ENCODE measurements at regions not wholly inside any gene's neighbourhood (a gene's known extent, or its start where the extent isn't known, plus 50 kb on each side); places are given as distances from the start of the nearest gene placed in this dataset.

DNA sequence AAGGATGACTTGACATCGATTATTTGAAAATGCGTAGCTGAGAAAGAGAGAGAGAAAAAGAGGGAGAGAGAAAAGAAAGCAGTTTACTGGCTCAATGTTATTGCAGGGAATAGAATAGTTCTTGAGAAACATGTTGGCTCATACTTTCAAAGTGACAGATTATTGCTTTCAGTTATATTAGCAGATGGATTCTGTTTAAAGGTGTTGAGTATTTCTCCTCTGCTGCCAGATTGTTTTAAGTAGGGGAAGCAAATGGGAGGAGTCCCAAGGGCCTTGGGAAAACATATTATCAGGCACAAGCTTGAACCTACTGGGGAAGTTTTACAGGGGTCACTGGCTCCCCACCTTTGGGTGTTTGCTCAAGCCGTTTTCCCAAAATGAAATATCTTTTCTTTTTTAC, 203.8 kb upstream of the SRRM4 start:
- DNase-seq = no peak

DNA sequence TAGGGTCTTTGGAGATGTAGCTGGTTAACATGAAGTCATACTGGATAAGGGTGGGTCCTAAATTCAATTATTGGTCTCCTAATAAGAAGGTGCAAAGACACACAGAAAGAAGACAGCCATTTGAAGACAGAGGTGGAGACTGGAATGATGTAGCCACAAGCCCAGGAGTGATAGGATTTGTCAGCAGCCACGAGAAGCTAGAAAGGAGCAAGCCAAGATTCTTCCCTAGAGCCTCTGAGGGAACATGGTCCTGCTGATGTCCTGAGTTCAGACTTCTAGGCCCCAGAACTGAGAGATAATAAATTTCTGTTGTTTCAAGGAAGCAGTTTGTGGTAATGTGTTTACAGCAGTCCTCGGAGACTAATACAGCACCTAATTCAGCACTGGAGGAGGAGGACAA, 203.3 kb upstream of the SRRM4 start:
- DNase-seq = no peak

DNA sequence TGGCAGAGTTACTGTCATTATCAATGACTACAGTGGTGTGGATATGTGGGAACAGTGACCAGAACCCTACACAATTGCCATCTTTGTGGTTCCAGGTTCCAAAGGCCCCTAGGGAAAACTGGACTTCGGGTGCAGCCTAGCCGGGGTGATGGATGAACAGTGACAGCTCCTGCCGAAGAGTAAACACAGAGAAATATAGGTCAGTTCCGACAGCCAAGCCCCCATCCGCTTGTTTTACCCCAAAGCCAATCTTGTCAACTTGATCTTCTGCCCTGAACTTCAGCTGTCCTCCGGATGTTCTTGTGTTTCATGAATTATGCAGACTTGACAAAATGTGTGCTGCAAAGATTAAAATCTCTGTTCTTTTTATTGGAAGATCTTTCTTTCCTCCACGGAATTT, 200.4 kb upstream of the SRRM4 start:
- DNase-seq = no peak

DNA sequence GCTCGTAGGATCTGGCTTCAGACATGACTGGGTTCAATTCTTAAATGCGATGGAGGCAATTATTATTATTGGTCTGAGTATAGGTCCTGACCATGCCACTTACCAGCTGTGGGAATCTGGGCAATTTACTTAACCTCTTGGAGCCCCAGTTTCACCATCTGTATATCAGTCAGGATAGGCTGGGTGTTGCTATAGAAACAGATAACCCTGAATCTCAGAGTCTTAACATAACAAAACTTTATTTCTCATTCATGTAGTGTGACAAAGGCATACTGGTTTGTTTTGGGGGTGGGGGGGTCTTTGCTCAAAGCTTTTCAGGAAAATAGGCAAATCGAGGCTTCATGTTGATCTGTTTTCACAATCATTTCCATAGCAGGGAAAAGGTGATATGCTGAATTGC, 199.6 kb upstream of the SRRM4 start:
- no peak for DNase-seq

DNA sequence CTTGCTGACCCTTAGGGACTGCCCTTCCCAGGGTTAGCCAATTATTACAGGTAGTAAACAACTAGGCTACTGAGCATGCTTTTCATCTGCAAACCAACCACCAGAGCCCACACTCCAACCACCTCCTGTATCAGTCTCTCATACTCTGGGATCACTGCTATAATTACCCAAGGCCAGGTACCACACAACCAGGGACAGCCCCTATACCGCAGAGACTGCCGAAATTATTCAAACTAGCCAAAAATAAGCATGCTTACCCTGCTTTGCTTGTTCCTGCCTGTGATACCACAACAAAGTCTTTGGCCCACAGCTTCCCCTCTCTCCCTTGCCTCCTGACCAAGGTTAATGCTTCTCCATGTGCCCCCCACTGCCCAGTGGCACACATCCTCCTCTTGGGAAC, 197.6 kb upstream of the SRRM4 start:
- no peak for DNase-seq

DNA sequence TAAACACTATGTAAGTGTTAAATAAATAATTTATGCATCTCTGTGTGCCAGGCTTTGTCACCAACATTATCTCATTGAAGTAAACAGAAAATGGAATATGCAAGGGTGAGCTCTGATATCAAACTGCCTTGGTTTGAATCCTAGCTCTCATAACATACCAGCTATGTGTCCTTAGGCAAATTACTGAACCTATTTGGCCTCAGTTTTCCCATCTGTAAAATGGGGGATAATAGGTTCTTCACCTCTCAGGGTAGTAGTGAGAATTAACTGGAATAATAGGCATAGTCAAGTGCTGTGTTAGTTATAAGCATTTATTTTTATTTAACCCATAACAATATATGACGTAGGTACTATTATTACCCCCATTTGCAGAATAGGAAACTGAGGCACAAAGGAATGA, 190.8 kb upstream of the SRRM4 start:
- no peak for DNase-seq

DNA sequence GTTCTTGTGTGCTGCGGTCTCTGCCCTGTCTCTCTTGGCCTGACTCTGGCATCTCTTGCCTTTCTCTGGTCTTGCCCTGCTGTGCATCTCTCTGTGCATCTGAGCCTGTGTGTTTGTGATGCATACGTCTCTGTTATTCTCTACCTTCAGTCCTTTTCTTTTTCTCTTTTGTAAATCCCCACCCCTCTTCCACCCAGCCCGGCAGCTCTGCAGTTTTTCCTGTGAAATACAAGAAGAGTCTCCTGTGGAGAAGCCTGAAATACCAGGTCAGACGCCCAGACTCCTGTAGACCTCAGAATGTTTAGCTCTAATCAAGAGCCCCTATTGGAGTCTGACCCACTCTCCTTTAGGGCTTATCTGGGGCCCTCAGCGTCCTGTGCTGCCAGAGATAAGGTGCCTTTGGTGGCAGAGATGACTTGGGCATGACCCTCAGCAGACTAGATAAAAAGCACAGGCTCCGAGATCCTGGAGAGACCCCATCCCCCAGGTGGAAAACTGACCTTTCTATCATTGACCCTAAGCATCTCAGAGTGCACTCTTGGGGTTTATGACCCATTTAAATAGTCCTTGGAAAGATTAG, 167.5 kb upstream of the SRRM4 start:
- DNase-seq = no peak

DNA sequence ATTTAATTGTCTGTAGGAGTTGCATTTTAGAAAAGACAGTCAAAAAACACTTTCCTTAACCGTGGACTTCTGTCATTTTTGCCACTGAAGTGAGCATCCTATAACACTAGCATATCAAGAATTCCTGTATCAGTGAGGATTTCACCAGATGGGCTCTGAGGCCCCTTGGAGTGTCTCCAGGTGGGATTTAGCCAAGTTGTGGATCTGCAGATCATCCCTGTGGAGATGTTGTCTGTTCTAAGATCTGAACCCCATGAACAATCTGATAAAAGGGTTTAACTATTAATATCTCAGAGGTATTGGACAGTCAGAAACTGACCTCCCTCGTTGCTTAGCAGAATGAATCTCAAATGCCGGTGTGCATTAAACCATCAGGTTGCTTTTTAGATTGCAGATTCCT, 165.0 kb upstream of the SRRM4 start:
- DNase-seq = no peak

DNA sequence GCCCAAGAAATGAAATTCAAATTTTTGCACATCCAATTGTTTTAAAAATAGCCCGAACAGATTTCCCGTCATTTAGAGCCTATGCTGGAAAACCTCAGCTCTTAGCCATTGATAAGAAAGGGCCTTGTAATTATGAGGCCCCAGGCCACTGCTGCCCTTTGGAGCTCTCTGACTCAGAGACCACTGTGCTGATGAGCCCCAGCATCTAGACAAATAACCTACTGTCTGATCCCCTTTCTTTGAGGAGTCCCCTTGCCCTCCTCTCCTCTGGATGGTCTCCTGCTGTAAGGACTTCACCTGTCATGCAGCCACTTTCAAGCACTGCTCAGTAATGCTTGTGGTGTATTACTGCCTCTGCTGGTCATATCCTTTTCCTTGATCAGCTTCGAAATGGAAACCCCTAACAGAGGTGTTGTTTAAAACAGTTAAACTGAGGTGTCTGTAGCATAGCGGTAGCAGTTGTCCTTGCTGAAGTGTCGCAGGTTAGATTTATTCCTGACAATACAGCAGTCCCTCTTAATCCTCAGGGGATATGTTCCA, 159.9 kb upstream of the SRRM4 start:
- DNase-seq = no peak

DNA sequence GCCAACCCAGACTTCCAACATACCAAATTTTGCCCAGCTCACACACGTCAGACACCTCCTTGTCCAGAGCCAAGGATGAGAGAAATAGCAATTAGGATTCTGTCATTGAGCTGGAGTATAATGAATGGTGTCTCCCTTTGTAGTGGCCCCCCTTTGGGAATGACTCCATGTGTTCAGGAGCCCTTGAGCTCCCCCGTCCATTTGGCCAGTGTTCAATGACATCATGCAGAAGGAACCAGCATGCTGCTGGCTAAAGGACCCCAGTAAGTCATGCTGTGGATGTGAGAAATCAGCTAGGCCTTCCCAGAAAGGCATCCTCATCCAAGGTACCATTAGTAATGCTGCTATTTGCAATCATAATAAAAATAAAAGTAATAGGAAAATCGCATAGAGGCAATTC, 158.8 kb upstream of the SRRM4 start:
- DNase-seq = no peak

DNA sequence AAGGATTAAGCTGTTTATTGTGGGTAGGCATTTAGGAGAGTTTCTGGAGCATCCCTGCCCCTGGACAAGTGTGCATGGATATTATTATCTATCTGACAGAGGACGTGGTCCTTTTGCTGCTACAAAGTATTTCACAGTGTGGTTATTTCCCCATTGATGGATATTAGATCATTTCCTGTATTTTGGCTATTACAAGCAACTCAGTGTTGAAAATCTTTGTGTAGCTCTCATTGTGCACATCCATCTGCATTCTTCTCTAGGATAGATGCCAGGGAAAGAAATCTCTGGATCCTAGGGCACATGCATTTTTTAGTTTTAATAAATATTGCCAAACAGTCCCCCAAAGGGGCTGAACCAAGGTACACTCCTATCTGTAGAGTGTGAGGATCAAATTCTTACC, 154.3 kb upstream of the SRRM4 start:
- DNase-seq = no peak

DNA sequence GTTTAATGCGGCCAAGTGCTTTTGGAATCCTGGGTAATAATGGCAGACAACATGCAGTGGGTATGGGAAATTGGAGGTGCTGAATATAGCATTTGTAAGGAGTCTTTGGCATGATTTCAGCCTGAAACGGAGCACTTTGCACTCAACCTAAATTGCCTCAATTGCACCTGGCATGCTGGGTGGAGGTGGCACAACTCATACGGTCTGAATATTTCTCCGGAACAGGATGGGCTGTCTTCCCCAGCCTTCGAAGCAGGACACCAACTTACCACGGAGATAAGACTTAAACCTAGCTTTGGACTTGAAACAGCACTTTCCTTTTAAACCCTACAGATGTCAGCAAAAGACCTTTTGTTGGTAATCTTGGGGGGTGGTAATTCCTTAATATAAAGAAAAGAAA, 153.7 kb upstream of the SRRM4 start:
- DNase-seq = no peak

DNA sequence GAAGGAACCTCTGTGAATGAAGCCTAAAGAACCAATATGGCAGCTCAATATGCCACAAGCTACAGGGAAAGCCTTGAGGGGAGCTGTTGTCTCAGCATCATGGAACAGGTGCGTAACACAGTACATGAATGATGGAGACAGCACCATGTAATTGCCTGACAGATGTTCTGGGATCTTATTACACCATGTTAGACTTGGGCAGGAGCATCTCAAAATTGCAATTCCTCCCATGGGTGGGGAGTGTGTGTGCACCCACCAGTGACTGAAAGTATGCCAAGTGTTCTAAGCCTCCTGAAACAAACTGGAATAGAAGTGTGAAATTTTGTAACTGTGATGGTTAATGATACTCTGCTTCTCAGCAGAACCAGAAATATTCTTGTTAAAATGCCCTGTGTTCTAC, 151.0 kb upstream of the SRRM4 start:
- no peak for DNase-seq

DNA sequence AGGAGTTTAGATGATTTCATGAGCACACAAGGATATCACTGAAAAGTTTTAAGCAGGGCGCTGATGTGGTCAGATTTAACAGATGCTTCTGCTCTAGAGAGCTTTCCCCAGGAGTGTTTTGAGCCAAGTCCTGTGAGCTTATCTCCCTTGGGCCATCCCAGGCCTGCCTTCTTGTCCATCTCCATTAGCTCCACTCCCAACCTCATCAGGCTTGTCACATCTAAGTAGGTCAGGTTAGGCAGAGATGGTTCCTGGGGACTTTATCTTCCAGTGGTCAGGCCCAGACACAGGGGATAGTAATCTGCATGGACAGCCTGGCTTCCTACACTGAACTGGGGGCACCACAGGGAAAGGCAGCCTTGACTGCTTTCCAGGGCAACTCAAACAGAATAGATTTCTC, 145.4 kb upstream of the SRRM4 start:
- DNase-seq = no peak

DNA sequence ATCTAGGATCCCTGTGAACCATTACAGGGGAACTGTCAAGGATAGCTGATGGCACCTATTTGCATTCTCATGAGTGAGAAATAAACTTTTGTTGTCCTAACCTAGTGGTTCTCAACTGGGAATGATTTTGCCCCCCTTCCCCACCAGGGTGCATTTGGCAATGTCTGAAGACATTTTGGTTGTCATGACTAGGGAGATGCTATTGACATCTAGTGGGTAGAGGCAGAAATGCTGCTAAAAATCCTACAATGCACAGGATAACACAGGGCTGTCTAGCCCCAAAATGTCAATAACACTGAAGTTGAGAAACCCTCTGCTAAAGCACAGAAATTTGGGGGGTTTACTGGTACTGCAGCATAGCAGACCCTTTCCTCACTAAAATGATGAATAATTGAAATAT, 140.9 kb upstream of the SRRM4 start:
- DNase-seq = no peak

DNA sequence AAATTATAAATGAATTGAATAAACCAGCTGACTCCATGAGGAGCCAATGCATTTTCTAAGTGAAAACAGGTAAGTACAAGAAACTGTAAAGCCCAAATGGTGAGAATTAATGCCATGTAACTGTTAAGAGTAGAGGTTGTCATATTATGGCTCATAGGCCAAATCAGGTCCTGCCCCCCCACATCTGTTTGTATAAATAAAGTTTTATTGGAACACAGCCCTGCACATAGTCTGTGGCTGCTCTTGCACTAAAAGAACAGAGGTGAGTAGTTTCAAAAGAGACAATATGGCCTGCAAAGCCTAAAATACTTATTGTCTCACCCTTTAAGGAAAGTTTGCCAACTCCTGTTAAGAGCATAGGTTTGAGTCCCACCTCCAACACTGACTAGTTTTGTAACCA, 140.5 kb upstream of the SRRM4 start:
- no peak for DNase-seq

DNA sequence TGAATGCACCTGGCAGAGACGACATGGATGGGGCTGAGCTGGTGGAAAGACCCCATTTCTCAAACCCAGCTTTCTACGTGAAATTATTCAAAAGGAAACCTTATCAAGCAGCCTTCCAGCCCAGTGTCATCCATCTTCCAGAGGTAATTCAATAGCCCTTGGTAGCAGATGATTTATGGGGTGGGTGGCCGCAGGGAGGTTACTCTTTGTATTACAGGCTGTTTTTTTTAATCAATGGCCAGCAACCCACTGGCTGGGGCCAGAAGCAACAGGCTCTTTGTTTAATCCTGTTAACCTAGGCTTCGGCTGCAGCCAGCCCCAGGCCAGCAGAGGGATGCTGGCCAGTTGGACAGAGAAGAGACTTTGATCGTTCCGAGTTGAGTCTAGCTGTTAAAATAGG, 139.8 kb upstream of the SRRM4 start:
- no peak for DNase-seq

DNA sequence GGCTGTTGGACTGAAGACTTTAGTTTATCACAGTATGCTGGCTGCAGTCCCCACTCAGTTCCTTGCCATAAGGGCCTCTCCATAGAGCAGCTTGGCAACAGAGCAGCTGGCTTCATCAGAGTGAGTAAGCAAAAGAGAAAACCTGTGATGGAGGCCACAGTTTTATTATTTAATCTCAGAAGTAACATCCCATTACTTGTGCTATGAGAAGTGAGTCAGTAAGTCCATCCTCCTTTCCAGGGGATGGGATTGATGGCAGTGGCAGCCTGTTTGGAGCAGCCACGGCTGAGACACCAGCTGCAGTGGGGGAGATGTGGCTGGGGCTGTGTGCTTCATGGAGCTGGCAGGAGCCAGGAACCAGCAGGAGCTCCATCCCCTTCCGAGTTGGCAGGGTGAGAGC, 138.5 kb upstream of the SRRM4 start:
- DNase-seq = no peak

DNA sequence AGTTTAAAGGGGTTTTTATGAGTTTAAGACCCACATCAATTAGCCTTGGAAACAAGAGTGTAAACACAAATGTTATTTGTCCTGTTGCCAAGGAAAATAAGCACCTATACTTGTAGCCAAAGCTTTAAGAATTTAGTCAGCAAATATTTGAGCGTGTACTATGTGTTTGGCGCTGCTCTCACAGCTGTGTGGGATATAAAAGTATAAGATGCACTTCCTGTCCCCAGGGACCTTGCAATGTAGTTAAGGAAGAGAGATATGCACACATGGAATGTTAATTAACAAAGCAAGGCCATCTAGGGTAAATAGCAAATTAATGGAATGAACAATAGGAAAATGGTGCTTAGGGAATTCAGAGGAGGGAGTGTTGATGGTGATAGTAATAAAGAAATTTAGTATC, 134.9 kb upstream of the SRRM4 start:
- DNase-seq = no peak

DNA sequence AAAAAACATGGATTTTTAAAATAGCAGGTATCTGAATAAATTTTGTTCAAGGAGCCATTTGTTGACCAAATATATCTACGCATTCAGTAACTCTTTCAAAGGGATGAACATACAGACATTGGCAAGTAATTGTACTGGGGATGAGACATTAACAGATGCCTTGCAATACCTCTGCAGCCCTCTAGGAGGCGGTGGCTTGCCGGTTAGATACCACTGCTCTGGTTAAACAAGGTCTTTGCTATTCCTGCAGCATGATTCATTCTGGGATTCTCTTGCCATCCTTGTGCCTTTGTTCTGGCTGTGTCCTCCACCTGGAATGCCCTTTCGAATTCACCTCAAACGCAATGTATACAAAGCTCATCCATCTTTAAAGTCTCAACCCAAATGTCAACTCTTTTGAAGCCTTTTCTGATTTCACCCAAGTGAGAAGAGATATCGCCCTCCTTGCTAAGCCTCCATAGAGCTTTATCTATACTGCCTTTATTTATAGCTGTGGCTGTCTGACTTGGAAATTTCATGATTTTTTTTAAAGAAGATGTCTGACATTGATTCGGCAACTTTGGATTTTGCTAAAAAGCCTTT, 131.0 kb upstream of the SRRM4 start:
- no peak for DNase-seq

DNA sequence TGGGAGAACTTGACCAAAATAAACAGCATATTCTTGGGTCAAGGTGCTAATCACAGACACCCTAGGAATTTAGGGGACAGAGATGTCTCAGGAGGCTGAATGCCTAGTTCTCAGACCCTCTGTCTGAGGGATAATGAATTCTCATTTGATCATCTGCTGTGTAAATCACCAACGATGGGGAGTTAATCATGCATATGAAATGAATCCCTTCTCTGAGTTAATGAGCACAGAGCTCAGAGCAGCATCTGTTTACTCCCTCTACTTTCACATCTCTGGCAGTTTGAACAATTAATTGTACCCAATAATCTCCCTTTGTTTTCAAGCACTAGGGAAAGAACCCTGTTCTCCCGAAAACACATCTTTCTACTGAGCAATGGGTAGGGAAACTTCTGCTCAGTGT, 129.4 kb upstream of the SRRM4 start:
- DNase-seq = no peak

DNA sequence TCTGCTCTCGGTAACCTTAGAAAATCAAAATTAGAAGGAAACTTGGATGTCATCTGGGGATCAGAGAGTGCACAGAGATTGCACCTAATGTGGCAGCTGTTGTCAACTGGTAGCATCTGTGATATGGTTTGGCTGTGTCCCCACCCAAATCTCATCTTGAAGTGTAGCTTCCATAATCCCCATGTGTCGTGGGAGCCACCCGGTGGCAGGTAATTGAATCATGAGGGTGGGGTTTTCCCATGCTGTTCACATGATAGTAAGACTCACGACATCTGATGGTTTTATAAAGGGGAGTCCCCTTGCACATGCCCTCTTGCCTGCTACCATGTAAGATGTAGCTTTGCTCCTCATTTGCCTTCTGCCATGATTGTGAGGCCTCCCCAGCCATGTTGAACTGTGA, 127.7 kb upstream of the SRRM4 start:
- no peak for DNase-seq

DNA sequence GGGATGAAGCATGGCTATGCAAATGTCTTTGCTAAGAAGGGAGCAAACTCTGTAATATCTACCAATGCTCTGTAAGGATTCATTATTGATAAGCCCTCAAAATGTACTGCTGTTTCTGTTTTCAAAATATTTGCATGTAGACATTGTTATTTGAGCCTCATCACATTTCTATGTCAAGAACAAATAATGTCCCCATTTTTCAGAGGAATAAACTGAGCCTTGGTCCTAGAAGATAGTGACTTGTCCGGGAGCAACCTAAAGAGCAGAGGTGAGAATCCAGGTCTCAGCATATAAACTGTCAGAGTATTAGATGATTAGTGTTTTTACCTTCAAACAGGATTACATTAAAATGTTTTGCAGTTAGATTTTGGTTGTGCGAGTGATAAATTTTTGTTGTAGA, 125.5 kb upstream of the SRRM4 start:
- no peak for DNase-seq

DNA sequence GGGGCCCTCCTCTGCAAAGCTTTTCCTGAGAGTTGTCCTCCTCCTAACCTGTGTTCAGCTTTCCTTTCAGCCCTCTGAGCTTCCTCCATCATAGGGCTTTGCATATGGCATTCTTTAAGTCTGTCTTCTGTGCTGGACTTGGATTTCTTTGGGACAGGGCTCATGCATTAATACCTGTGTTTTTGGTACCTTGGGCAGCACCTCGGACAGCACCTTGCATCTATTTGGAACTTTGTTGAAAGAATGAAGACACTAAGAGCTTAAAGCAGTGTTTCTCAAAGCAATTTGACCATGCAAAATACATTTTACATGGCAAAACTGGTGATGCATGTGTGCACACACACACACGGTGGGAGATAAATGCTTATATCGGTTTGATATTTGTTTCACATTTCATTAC, 115.0 kb upstream of the SRRM4 start:
- no peak for DNase-seq

DNA sequence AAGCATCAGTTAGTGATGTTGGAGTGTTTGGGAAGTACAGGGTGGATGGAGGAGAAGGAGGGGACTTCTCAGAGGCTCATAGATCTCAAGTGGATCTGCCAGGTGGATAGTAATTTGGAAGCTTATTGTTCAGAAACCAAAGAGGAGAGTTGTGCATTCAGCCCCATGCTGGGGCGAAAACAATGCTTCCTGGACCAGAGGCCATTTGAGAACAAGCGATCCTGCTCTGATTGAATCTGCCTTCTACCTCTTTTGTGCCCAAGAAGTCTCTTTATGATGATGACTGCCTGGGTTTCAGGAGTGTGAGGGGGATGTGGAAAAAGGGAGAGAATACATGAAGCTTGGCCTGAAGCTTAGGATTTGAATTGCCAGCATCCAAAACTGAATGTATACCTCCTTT, 110.8 kb upstream of the SRRM4 start:
- no peak for DNase-seq

All from left hindlimb (tissue), 1 donor.